ENCODE measurements at regions not wholly inside any gene's neighbourhood (a gene's known extent, or its start where the extent isn't known, plus 50 kb on each side); places are given as distances from the start of the nearest gene placed in this dataset.

DNA sequence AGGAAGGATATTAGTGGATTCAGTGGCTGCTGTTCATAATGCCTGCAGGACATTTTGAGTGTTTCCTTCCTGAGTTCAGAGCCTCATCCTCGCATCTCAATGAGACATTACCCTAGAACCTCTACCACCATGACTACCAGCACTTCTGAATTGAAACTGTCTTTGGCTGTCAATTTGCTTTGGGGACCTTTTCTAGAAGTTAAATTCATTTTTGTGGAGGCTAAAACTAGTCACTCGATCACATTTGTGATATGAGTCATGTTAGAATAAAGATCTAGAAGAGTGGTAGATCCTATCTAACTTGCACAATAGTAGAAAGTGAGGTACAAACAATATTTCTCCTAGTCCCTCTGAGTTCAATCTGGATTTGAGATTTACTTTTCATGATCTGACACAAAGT is 124.9 kb downstream of the KCNRG start:
- no peak for TF ChIP-seq CTCF (IDR thresholded peaks at IDR 0.05)
- TF ChIP-seq EZH2 (IDR thresholded peaks at IDR 0.05; ENCODE audit: borderline replicate concordance, insufficient read depth, low read depth, low read length, poor library complexity, severe bottlenecking) = no peak
